Hepatocyte (in vitro differentiated cells): ENCODE measurements at regions not wholly inside any gene's neighbourhood (a gene's known extent, or its start where the extent isn't known, plus 50 kb on each side); places are given as distances from the start of the nearest gene placed in this dataset.

ENCODE experiments used
- CTCF ChIP-seq: fragments of 200-600 bp; sonication (generic); IDR thresholded peaks from 2 replicates; pipeline ENCODE4 v1.5.1; 2016; ENCODE audit warnings: antibody characterized with exemption, mild to moderate bottlenecking; ENCODE audit not compliant: poor library complexity
- EZH2 ChIP-seq: fragments of 200-600 bp; sonication (generic); IDR thresholded peaks from 2 replicates; pipeline ENCODE4 v1.6.1; 2016; ENCODE audit warnings: antibody characterized with exemption, mild to moderate bottlenecking, borderline replicate concordance

DNA sequence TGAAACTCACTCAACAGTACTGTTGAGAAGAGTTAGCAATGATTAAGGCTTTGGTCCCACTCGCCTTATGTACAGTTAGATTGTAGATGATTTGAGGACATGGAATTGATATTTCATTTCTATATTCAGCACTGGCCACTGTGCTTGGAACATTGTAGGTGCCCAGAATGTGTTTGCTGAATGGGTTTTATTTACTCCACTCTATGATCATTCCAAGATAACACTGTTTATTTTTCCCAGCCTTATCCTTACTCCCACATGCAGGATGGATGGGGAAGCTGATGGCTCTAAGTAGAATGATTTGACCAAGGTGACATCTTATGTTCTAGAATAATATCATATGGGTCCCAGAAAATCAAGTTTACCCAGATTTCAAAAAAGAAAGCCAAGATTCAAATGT is 124.6 kb upstream of the RXFP2 start:
- TF ChIP-seq CTCF (no peak), EZH2 (no peak)
